GM19372 (cell line): ENCODE measurements at regions not wholly inside any gene's neighbourhood (a gene's known extent, or its start where the extent isn't known, plus 50 kb on each side); places are given as distances from the start of the nearest gene placed in this dataset.
"Not testable (repeated sequence)": the region's sequence is repeated elsewhere in the genome, so short reads cannot be mapped to it uniquely, and the experiment has no call there.

Experiments
- ATAC-seq: cut with Tn5 transposase; IDR thresholded peaks from one replicate; pipeline ENCODE4 v1.9.1; 2021; ENCODE audit warnings: mild to moderate bottlenecking, low read depth, moderate library complexity; ENCODE audit not compliant: unreplicated experiment

- not testable (repeated sequence) for ATAC-seq
Observed at GRCh38 chr5:164152539-164152938, 647.1 kb downstream of the MAT2B start.

- no peak for ATAC-seq
Observed at GRCh38 chr5:164153469-164154172, 648.2 kb downstream of the MAT2B start.

GRCh38 chr5:164170814-164171213 is 665.4 kb downstream of the MAT2B start:
- no peak for ATAC-seq

- no peak for ATAC-seq
Observed at GRCh38 chr5:164175083-164175482, 669.7 kb downstream of the MAT2B start.

GRCh38 chr5:164179406-164179805 is 674.0 kb downstream of the MAT2B start:
- ATAC-seq = no peak

- ATAC-seq = no peak
Observed at GRCh38 chr5:164181604-164182003, 676.2 kb downstream of the MAT2B start.

- no peak for ATAC-seq
Observed at GRCh38 chr5:164184158-164184557, 678.7 kb downstream of the MAT2B start.

GRCh38 chr5:164185000-164185399 is 679.6 kb downstream of the MAT2B start:
- no peak for ATAC-seq

- ATAC-seq = no peak
Observed at GRCh38 chr5:164186550-164186949, 681.1 kb downstream of the MAT2B start.

- no peak for ATAC-seq
Observed at GRCh38 chr5:164187785-164188184, 682.4 kb downstream of the MAT2B start.

- ATAC-seq = no peak
Observed at GRCh38 chr5:164188733-164189148, 683.3 kb downstream of the MAT2B start.

GRCh38 chr5:164191240-164191639 is 685.8 kb downstream of the MAT2B start:
- ATAC-seq = no peak

- no peak for ATAC-seq
Observed at GRCh38 chr5:164202338-164202737, 696.9 kb downstream of the MAT2B start.

GRCh38 chr5:164203581-164204225 is 698.3 kb downstream of the MAT2B start:
- no peak for ATAC-seq

GRCh38 chr5:164204338-164204946 is 699.0 kb downstream of the MAT2B start:
- no peak for ATAC-seq

GRCh38 chr5:164206196-164206595 is 700.8 kb downstream of the MAT2B start:
- no peak for ATAC-seq

- ATAC-seq = no peak
Observed at GRCh38 chr5:164207646-164208045, 702.2 kb downstream of the MAT2B start.

- ATAC-seq = no peak
Observed at GRCh38 chr5:164210491-164210890, 705.1 kb downstream of the MAT2B start.

GRCh38 chr5:164214698-164215097 is 709.3 kb downstream of the MAT2B start:
- ATAC-seq = no peak

GRCh38 chr5:164217464-164217863 is 712.0 kb downstream of the MAT2B start:
- ATAC-seq = no peak

- ATAC-seq = no peak
Observed at GRCh38 chr5:164220522-164220921, 715.1 kb downstream of the MAT2B start.

GRCh38 chr5:164224236-164224635 is 718.8 kb downstream of the MAT2B start:
- no peak for ATAC-seq
